ENCODE measurements at regions not wholly inside any gene's neighbourhood (a gene's known extent, or its start where the extent isn't known, plus 50 kb on each side); places are given as distances from the start of the nearest gene placed in this dataset.

GRCh38 chr16:59195242-59195641 lies 461.1 kb upstream of the GOT2 start:
- H3K27ac ChIP-seq (ENCODE audit: low read depth in 2 of 2, low read length in 1 of 2): no peak overlapping the region
- 11% methylated on average over 2 of the region's 2 CpGs for WGBS (ENCODE audit: low lambda C conversion rate)

More at GRCh38 chr16:59195242-59195641, 461.1 kb upstream of the GOT2 start:
- POLR2A ChIA-PET: no interaction called here
- Histone ChIP-seq H3F3A (replicated peaks; ENCODE audit: insufficient read depth) (no peaks in the 10 kb centered on the region), H3K9me3 (no peaks in the 10 kb centered on the region; the same call in 1 of the 2 replicates), H3K27me3 (ENCODE audit: insufficient read depth) (no peaks in the 10 kb centered on the region), H3K4me2 (no peak overlapping the region), H3K4me3 (ENCODE audit: low read depth in 2 of 2, low read length in 1 of 2) (no peak overlapping the region), H3K36me3 (replicated peaks in 1 of 2; ENCODE audit: control insufficient read depth in 1 of 2, insufficient read depth in 2 of 2, low read length in 1 of 2) (no peaks in the 10 kb centered on the region), H4K20me1 (ENCODE audit: insufficient read depth) (no peaks in the 10 kb centered on the region), H3K4me1 (ENCODE audit: control insufficient read depth in 1 of 2, insufficient read depth in 2 of 2, low read depth in 1 of 2, low read length in 1 of 2) (no peaks in the 10 kb centered on the region), H3K79me2 (ENCODE audit: insufficient read depth) (no peaks in the 10 kb centered on the region), H3K9me2 (no peaks in the 10 kb centered on the region), H2AFZ (ENCODE audit: low read depth) (no peak overlapping the region), H3K9ac (no peak overlapping the region)
- no peak for DNase-seq
- no peak for TF ChIP-seq GATA2 (CRISPR knock-in tag; IDR thresholded peaks at IDR 0.05)
- TF ChIP-seq MEF2A (IDR thresholded peaks at IDR 0.05; ENCODE audit: borderline replicate concordance, low read depth): no peak
- TF ChIP-seq CTCF (IDR thresholded peaks at IDR 0.05): no peak
- TF ChIP-seq EP300 (IDR thresholded peaks at IDR 0.05; ENCODE audit: borderline replicate concordance in 1 of 2, low read depth in 1 of 2, low read length in 1 of 2): no peak
- TF ChIP-seq USF2 (IDR thresholded peaks at IDR 0.05; ENCODE audit: borderline replicate concordance, low read depth, low read length): no peak
- TF ChIP-seq IRF3 (IDR thresholded peaks at IDR 0.05; ENCODE audit: low read depth, low read length): no peak
- TF ChIP-seq CHD2 (IDR thresholded peaks at IDR 0.05; ENCODE audit: low read length, partially characterized antibody): no peak
- no peak for TF ChIP-seq USF1 (IDR thresholded peaks at IDR 0.05; ENCODE audit: borderline replicate concordance, low read depth)
- TF ChIP-seq TAF1 (IDR thresholded peaks at IDR 0.05; ENCODE audit: borderline replicate concordance, low read depth, low read length): no peak
- TF ChIP-seq RXRA (IDR thresholded peaks at IDR 0.05; ENCODE audit: borderline replicate concordance, low read depth): no peak
- TF ChIP-seq POLR2AphosphoS5 (IDR thresholded peaks at IDR 0.05; ENCODE audit: low read depth, low read length): no peak
- no peak for TF ChIP-seq EZH2phosphoT487 (IDR thresholded peaks at IDR 0.05; ENCODE audit: borderline replicate concordance, low read depth)
- TF ChIP-seq ZBTB33 (IDR thresholded peaks at IDR 0.05; ENCODE audit: borderline replicate concordance, low read depth): no peak
- TF ChIP-seq RCOR1 (IDR thresholded peaks at IDR 0.05; ENCODE audit: low read length): no peak
- no peak for TF ChIP-seq FOXJ3 (CRISPR knock-in tag; IDR thresholded peaks at IDR 0.05)
- TF ChIP-seq MAX (IDR thresholded peaks at IDR 0.05; ENCODE audit: low read depth): no peak
- no peak for TF ChIP-seq PBX3 (IDR thresholded peaks at IDR 0.05)
- no peak for TF ChIP-seq MXI1 (IDR thresholded peaks at IDR 0.05; ENCODE audit: low read depth, low read length)
- no peak for TF ChIP-seq ELF1 (IDR thresholded peaks at IDR 0.05)
- CTCF ChIA-PET: no interaction called here

Data from SK-N-SH (cell line).